Renal cortex interstitium (tissue), 11 donors: ENCODE measurements at regions not wholly inside any gene's neighbourhood (a gene's known extent, or its start where the extent isn't known, plus 50 kb on each side); places are given as distances from the start of the nearest gene placed in this dataset.

Source experiments
- DNase-seq, 11 donors: peaks; one replicate each; pipeline ENCODE4 v3.0.0-alpha.2; 2013; ENCODE audit warnings: low read depth in 9 of 11, low spot score in 4 of 11; ENCODE audit errors: extremely low read depth in 1 of 11

DNA sequence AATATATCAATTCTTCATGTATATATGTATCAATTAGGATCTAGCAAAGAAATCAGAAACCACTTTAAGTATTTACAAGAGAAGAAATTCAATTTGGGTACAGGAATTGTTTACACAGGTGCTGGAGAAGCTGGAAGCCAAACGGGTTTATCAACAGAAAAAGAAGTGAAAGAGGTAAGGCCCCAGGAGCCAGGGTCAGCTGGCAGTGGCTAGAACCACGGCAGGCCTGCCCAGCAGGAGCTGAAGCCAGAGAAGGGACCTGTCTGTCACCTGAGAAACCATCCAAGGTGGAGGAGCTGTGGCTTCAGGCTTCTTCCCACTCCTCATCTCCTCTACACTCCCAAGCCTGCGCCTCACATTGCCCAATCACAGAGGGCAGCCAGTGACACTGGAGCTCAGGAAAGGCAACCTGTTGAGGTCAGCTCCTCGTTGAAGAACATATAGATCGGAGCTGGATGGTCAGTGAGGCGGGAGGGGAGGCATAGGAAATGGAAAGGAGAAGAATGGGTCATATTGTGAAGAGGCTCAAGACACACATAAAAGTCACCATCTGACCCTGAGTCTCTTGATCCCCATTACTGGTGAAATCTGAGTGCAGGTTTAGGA, 182.6 kb downstream of the REEP3 start:
- no peak for DNase-seq

DNA sequence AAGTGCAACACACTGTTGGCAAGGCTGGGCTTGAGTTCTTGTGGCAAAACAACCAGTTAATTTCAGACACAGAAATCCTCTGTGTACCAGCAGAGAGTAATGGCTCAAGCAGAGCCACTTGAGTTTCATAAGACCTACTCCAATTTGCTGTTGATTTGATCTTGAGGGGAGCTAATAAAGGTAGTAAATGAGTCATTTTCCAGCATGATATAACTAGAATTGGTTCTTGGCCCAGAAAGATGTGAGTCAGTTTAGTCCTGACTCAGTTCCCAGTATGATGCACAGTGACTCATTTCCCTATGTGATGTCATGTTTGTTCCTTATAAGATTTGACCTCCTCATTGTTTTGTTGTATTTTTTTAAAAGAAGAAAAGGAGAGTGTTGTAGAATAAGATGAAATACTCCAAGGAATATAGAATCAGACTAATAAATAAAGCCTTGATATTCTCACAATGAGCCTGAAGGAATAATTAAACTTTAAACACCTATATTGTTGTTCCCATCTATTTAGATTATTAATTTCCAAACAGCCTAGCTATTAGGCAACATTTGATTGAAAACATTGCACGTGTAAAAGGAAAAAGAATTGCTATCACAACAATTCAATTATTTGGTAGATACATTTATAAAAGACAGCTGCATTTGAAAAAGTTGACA, 186.2 kb downstream of the REEP3 start:
- DNase-seq = no peak

DNA sequence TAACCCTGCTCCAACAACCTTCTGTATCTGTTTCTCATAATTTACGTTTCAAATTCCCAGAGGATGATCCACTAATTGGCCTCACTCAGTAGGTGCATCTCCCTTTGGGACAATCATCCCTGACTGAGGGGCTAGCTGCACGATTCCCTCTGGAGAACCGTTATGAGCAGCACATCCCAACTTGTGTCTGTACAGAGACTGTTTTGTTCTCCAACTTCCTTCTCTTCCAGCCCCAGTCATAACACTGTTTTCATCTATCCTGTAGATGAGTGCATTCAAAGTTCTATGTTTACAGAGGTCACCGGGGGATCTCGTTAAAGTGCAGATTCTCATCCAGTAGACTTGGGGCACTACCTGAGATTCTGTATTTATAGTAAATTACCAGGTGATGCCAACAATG, 187.2 kb downstream of the REEP3 start:
- no peak for DNase-seq

DNA sequence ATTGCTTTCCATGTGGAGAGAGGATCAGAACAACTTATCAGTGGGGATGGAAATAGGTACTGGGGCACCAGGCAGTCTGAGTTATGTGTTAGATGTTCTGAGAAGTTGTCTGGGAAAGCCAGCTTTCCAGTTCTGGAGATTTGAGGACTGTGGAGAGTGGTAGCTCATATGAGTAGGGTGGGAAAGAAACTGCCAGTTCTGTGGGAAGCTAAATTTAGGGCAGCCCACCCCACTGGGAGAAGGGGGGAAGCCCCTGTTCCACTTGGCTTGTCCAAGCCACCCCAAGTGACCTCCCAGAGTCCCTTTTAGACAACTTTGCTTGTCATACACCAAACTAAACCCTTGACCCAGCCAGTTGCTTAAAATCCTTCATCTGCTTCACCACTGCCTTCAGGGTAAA, 189.5 kb downstream of the REEP3 start:
- DNase-seq = no peak

DNA sequence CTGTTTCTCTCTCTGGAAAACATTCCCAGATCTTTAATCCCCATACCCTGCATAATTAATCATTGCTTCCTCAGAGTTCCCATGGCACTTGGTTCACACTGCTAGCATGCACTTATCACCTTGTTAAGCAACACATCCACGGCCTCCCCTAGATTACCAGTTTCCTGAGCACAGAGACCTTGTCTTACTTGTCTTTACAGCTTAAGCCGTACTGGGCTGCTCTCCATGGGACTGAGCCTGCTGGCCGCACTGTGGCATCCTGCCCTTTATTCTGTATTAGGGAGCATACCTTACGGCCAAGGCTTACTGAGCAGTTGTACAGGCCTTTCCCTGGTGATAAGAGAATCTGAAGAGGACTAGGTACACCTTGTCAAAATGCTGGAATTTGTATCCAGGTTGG, 190.2 kb downstream of the REEP3 start:
- DNase-seq = no peak

DNA sequence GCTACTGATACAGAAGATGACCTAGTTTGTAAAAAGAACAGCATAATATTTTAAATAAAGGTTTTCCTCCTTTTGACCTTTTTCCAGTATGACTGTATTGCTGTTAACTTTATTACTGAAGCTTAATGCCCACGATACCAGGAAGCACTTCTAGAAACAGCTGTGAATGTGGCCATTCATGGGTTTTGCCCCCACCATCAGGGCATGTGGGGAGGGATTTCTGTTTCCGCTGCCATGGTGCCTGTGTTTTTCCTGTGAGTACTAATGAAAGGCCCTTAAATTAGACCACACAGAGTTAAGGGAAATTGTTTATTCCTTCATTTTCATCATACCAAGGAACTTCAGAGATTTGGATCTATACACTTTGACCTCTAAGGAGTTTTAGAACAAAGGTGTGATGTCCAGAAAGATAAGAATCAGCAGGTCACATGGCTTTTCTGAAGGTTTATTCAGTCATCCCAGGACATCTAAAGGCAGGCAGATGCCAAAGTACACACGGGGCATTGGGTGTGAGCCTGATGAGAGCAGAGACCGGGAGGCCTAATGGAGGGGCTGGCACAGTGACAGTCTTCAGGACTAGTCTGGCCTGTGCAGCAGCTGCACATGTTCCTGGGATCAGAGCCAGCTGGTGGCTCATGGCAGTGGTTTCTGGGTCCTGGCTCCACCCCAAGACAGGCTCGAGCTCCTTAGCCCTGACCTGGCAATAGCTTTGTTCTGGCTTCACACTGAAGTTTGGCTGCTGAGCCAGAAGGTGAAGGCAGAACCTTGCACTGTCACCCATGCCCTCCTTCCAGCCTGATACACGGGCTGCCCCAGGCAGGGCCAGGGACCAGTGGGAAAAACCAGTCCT, 190.9 kb downstream of the REEP3 start:
- no peak for DNase-seq

DNA sequence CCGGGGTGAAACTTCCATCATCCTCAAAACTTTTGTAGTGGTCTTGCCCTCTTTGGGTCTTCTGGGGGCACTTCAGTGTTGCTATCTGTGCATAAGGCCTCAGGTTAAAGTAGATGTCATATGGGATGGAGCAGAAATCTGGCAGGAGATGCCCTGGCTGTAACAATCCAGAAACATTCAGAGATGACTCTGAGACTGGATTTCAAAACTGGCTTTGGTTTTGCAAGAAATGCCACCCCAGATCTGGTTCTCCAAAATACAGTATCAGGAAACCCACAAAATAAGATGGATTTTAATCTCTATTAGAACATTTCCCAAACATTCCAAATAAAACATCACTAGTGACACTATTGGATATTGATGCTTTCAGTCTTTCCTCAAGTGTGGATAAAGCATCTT, 191.5 kb downstream of the REEP3 start:
- DNase-seq = no peak

DNA sequence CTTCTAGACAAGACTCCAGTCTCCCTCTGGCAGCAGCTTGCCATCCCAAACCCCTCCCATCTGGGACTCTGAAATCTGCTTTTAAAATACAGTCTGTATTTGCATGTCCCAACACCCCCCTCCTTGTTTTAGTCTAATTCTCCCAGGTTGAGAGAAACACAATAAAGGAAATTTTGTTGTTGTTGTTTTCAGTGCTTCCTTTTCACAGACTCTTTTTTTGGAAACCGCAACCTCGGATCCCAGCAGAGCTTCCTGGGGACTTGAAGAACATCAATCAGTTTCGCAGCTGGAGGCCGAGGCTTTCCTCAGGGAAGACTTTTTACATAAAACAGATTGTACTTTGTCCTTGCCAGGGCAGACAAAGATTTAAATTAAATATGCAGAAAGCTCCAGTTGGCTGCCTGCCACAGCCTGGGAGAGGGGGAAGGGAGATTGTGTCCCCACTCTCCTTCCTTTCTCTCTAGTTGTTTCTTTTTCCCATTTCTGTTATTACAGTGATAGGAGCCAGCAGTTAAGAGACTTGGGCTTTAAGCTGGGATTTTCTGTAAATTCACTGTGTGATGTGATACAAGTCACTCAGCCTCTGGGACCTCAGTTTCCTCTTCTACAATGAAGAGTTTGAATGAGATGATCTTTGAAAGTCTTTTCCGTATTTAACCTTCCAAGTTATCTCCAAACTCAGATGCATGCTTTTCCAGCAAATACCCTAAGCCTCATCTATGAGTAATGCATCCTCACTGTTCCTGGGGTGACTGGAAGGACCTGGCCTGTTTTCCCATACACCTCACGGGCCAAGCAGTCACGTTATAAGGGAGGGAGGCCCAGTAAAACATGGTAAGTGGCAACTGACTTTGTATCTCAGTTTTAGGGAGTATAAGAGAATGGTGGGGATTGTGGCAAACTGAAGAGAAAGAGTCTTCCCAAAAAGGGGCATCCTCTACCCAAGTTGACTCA, 192.3 kb downstream of the REEP3 start:
- peak; percentile 74 to 94 (median 85) for DNase-seq

DNA sequence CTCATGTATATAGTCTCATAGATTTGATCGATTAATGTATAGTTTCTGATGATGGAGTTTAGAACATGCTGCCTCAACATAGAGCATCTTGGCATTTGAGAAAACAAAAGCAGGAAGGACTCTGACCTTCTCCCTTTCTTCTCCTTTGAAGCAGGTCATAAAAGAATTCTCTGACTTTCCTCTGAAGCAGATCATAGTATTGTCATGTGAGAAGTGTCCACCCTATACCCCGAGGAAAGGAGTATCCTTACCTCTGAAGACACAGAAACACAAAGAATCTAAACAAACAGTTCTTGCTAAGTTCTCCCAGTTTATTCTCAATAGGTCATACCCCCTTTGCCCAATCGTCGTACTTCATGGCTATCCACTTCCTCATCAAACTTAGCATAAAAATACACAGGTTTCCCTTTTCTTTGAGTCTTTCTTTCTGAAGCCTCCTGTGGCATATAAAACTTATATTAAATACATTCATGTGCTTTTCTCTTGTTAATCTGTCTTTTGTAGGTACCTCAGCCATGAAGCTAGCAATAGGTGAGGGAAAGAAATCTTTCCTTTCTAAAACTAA, 194.9 kb downstream of the REEP3 start:
- DNase-seq = no peak

DNA sequence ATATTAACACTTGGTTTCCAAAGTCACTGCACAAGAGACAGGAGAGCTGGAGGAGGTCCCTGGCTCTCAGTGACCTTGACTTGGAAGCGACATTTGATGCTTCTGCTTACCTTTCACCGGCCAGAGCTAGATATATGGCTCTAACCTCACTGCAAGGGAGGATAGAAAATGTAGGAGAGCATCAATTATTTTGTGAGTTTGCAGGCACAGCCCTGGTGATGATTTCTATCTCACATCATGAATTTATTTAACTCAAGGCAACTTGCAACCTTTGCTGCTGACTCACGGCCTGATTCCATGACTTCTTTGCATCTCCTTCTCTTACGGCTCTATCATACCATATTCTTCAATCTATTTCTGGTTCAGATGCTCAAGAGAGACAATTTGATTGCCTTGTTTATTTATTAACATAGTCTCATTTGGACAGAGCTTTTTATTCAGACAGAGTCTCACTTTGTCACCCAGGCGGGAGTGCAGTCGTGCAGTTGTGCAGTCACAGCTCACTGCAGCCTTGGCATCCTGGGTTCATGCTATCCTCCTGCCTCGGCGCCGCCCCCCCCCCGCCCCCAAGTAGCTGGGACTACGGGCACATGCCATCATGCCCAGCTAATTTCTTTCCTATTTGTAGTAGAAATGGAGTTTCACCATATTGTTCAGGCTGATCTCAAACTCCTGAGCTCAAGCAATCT, 196.0 kb downstream of the REEP3 start:
- DNase-seq = peak in 2 of 11 donors; percentile 46 to 73

DNA sequence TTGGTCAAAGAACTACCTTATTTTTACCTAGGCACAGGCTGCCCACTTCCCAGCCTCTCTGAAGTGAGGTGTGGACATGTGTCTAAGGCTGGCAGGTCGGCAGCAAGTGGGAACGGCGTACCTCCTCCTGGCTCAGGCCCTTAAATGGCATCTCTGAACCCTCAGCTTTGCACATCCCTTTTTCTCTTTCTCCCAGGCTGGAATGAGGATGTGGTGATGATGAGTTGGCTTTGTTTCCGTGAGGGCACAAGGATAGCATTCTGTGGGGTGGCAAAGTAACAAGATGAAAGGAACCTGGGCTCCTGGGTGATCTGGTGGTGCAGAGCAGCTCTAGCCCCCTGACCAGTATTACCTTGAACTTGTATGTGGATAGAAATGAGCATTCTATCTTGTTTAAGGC, 196.8 kb downstream of the REEP3 start:
- no peak for DNase-seq

DNA sequence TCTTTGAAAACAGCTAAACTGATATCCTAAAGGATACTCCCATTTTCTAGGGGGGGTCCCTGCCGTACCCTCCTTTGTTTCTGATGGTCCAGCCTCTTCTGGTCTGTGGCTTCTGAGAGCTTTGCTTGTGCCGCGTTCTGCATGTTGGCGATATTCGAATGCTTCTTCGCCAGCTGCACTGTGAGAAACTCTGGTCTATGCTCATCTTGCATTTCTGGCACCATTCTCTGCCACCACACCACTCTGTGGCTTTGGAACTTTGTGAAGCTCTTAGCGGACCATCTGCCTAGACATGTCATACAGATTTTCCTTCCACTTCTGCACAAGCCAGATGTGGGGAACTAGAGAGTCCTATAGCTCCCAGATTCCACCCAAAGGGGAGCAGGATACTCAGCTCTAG, 197.2 kb downstream of the REEP3 start:
- no peak for DNase-seq

DNA sequence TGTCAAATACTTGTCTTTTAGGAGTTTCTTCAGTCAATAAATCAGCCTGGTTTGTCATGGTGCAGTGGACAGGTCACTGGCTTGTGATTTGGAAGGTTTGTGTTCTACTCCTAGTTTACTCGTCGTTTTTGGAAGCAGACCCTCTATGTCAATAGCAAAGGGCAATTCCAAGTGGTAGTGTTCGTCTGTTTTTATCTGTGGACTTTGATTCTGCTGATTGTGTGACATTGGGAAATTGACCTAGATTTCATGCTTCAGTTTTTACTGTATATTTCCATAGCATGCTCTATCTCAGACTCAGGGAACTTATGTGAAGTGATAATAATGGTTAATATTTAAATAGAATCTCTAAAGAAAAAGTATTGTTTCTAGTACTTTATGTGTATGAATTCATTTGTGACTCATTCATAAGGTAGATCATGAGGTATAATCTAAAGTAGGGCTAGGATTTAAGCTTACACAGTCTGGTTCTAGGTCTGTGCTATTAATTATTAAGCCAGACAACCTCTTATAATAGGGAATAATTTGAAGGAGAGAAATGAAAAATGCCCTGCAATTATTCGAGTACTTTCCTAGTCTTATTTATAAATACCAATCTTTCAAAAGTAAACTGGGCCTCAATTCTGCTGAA, 198.1 kb downstream of the REEP3 start:
- DNase-seq = no peak

DNA sequence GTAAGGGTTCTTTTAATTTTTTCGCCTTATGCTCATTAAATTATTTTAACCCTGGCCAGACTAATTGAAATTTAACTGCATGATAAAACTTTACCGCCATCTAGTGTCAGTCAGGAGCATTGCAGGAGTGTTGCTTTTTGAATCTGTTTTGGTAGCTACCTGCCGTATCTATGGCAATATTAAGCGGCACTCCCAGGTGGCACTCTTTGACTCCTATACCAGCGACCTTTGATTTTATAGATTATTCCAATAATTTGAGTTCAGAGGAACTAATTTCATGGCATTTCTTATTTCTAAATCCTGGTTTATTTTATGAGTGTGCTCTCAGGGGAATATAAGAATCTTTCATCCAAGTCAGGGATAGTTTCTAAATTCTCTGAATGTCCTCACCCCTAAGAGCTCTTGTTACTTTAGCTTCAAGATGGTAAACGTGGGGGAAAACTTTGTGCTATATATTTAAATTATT, 198.9 kb downstream of the REEP3 start:
- peak in 1 of 11 donors; percentile 46 for DNase-seq

DNA sequence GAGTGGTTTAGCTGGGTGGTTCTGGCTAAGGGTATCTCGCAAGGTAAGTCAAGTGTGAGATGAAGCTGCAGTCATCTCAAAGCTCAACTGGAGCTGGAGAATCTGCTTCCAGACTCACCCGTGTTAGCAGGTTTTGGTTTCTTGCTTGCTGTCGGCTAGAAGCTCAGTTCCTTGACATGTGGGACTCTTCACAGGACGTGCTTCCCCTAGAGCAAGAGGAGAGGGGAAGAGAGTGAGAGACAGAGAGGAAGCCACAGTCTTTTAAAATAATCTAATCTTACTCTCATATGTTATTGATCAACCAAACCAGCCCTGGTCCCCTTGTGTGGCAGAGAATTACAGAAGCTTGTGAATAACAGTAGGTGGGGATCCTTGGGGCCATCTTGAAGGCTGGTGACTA, 199.5 kb downstream of the REEP3 start:
- DNase-seq = no peak

DNA sequence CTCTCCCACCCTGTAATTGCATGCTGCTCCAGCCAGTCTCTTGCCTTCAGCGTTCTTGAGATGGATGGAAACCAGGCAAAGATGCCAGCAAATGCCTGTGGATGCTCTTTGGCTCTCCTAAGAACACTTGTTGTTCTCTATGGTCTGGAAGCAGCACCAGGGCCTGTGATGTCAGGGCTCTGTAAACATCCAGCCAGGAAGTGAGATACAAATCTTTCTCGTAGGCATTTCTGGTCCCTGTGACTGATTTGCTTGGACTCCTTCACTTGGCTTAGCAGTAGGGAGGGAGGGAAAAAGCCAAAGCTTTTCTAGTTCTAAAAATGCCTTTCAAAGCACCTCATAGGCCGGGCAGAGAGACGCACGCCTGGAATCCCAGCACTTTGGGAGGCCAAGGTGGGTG, 201.3 kb downstream of the REEP3 start:
- DNase-seq = no peak

DNA sequence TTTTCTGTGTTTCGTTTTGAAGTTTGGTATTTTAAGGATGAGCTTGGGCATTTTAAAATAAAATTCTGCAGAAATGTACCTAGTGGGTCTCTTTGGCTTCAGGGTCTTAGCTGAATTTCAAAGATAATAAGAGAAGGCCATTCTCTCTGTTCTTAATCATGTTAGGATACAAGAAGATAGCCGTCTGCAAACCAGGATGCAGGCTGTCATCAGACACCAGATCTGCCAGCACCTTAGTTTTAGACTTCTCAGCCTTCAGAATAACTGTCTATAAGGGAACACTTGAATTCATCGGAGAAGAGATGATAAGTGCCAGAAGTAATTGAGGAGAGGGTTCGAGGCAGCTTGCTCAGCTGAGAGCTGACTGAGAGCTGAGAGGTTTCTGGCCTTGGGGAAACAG, 202.1 kb downstream of the REEP3 start:
- DNase-seq = no peak

DNA sequence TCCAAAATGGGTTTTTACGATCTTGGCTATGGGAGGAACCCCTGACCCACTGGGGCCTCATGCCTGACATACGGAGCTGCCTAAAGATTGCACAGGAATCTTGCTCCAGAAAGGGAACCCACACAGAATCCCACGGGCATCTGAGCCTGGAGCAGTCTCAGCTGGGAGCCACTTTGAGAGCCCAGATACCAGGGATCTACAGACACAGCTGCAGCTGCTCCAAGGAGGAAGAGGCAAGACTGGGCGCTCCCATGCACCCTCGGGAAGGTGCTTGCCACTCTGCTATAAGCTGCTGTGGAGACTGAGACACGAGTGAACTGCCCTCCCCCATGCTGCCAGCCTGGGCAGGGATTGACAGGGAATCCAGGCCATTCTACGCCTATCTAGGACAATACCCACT, 202.5 kb downstream of the REEP3 start:
- no peak for DNase-seq
